OCI-LY3 (cell line): ENCODE measurements at regions not wholly inside any gene's neighbourhood (a gene's known extent, or its start where the extent isn't known, plus 50 kb on each side); places are given as distances from the start of the nearest gene placed in this dataset.

ENCODE experiments used
- H2AFZ ChIP-seq: fragments of 200-600, 300-600 bp; shearing (Covaris generic); 2 replicates; pipeline ENCODE4 v1.6.0; 2014; ENCODE audit warnings: antibody characterized with exemption, low read depth, low read length
- H3K27ac ChIP-seq: fragments of 200-600, 300-600 bp; sonication (generic); 2 replicates; pipeline ENCODE4 v1.5.1; 2014; ENCODE audit warnings: mild to moderate bottlenecking, low read length, moderate library complexity, mixed read lengths
- H3K27me3 ChIP-seq: fragments of 200-600, 300-600 bp; sonication (generic); 2 replicates; pipeline ENCODE4 v1.6.1; 2014; ENCODE audit warnings: low read depth, low read length, mixed read lengths
- H3K36me3 ChIP-seq: fragments of 200-600, 300-600 bp; sonication (generic); replicated peaks from 2 replicates; pipeline ENCODE3; 2014; ENCODE audit warnings: low read depth, low read length, mixed read lengths
- H3K4me1 ChIP-seq: fragments of 300-600, 200-600 bp; sonication (generic); 2 replicates; pipeline ENCODE4 v1.6.1; 2014; ENCODE audit warnings: low read length, mixed read lengths
- H3K4me2 ChIP-seq: fragments of 200-600, 300-600 bp; sonication (generic); 2 replicates; pipeline ENCODE4 v1.6.1; 2014; ENCODE audit warnings: low read length, mixed read lengths
- H3K4me3 ChIP-seq: fragments of 300-600, 200-600 bp; sonication (generic); 2 replicates; pipeline ENCODE4 v1.5.1; 2014; ENCODE audit warnings: antibody characterized with exemption, mild to moderate bottlenecking, low read length, moderate library complexity
- H3K79me2 ChIP-seq: fragments of 300-600, 200-600 bp; shearing (Covaris generic); 2 replicates; pipeline ENCODE4 v1.6.1; 2014; ENCODE audit warnings: mild to moderate bottlenecking, low read length, mixed read lengths
- H3K9ac ChIP-seq: fragments of 300-600, 200-600 bp; shearing (Covaris generic); 2 replicates; pipeline ENCODE4 v1.6.0; 2014; ENCODE audit warnings: mild to moderate bottlenecking, low read length, moderate library complexity
- H3K9me3 ChIP-seq: fragments of 200-600, 300-600 bp; shearing (Covaris generic); 2 replicates; pipeline ENCODE4 v1.6.1; 2014; ENCODE audit warnings: low read length, mixed read lengths; ENCODE audit not compliant: insufficient read depth
- H4K20me1 ChIP-seq: fragments of 200-600, 300-600 bp; sonication (generic); 2 replicates; pipeline ENCODE4 v1.6.1; 2016; ENCODE audit warnings: low read length, mixed read lengths; ENCODE audit not compliant: insufficient read depth
- EZH2phosphoT487 ChIP-seq: fragments of 200-600 bp; shearing (Covaris generic); IDR thresholded peaks from 2 replicates; pipeline ENCODE4 v1.6.1; 2018; ENCODE audit warnings: antibody characterized with exemption, mixed run types, low read depth
- TF ChIP-seq, protein P1 (sequence below): fragments of 200-600, 300-600 bp; sonication (generic); IDR thresholded peaks from 2 replicates; pipeline ENCODE4 v1.5.1; 2014; ENCODE audit warnings: antibody characterized with exemption, low read length, low read depth

DNA sequence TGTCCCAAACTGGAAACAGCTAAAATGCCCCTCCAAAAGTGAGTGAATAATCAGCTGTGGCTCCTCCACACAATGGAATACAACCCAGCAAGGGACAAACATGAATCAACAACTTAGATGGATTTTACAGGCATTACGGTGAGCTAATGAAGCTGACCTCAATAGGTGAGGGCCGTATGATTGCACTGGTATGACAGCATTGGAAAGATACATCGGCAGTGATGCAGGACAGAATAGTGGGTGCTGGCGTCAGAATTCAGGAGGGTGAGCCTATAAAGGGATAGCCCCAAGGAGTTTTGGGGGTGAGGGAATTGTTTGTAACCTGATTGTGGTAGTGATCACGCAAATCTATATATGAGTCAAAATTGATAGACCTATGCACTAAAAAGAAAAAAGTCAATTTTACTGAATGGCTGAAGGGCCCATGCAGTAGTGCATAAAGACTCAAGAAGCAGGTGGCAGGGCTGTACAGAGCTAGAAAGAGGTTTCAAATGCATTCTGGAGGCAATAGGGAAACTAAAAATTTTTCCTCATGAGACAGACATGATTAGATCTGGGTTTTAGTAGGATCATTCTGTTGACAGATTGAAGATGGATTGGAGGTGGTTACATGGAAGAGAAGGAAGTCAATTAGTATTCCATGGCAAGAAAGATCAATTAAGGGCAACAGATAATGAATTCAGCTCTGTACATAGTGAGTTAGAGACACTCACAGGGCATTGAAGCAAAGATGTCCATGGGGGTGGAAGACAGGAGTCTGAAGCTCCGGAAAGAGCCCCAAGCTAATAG is 90.8 kb downstream of the IRS2 start:
- TF ChIP-seq EZH2phosphoT487, result no peak
- TF ChIP-seq, protein P1, sequence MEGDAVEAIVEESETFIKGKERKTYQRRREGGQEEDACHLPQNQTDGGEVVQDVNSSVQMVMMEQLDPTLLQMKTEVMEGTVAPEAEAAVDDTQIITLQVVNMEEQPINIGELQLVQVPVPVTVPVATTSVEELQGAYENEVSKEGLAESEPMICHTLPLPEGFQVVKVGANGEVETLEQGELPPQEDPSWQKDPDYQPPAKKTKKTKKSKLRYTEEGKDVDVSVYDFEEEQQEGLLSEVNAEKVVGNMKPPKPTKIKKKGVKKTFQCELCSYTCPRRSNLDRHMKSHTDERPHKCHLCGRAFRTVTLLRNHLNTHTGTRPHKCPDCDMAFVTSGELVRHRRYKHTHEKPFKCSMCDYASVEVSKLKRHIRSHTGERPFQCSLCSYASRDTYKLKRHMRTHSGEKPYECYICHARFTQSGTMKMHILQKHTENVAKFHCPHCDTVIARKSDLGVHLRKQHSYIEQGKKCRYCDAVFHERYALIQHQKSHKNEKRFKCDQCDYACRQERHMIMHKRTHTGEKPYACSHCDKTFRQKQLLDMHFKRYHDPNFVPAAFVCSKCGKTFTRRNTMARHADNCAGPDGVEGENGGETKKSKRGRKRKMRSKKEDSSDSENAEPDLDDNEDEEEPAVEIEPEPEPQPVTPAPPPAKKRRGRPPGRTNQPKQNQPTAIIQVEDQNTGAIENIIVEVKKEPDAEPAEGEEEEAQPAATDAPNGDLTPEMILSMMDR, result no peak
- H3K27ac ChIP-seq, result no peak overlapping the region
- H3K36me3 ChIP-seq, result no peaks in the 10 kb centered on the region
- no peaks in the 10 kb centered on the region for H3K79me2 ChIP-seq
- no peaks in the 10 kb centered on the region for H3K27me3 ChIP-seq
- no peaks in the 10 kb centered on the region for H4K20me1 ChIP-seq
- H3K9ac ChIP-seq, result no peak overlapping the region
- H3K4me1 ChIP-seq, result no peaks in the 10 kb centered on the region
- no peaks in the 10 kb centered on the region for H3K9me3 ChIP-seq
- no peak overlapping the region for H2AFZ ChIP-seq
- H3K4me2 ChIP-seq, result no peak overlapping the region
- no peak overlapping the region for H3K4me3 ChIP-seq

DNA sequence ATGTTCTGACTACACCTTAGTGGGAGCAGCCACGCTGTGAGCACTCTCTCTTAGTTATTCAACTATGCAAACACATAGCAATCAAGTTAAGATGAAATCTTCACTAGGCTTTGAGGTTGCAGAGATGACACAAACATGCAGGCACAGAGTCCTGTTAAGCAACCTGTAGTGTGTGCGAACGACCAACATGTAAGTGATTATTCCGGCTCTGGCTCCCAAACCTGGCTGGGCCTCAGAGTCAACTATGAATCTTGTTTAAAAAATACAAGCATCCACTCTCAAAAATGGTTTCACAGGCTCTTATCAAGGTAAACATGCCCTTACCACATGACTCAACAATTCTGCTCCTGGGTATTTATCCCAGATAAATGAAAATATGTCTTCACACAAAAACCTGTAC is 91.4 kb downstream of the IRS2 start:
- Histone ChIP-seq H3K9ac (no peak overlapping the region), H3K27me3 (no peaks in the 10 kb centered on the region), H3K4me1 (no peaks in the 10 kb centered on the region), H2AFZ (no peak overlapping the region), H3K27ac (no peak overlapping the region), H3K9me3 (no peaks in the 10 kb centered on the region), H4K20me1 (no peaks in the 10 kb centered on the region), H3K79me2 (no peaks in the 10 kb centered on the region), H3K36me3 (no peaks in the 10 kb centered on the region), H3K4me2 (no peak overlapping the region), H3K4me3 (no peak overlapping the region)
- TF ChIP-seq, protein P1, result no peak
- no peak for TF ChIP-seq EZH2phosphoT487

DNA sequence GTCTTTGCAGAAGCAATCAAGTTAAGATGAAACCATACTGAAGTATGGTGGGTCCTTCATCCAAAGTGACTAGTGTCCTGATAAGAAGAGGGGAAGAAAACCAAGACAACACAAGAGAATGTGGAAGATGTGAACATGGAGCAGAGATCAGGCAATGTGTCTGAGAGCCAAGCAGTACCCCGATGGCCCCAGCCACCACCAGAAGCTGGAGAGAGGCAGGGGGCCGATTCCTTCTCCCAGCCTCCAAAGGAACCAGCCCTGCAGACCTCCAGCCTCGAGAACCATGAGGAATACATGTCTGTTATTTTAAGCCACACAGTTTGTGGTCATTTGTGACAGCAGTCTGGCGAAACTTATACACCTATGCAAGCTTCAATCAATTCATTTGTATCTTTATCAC is 93.2 kb downstream of the IRS2 start:
- Histone ChIP-seq H4K20me1 (no peaks in the 10 kb centered on the region), H3K9me3 (no peaks in the 10 kb centered on the region), H3K79me2 (no peaks in the 10 kb centered on the region), H3K9ac (no peak overlapping the region), H3K27me3 (no peaks in the 10 kb centered on the region), H3K4me2 (no peak overlapping the region), H3K4me3 (no peak overlapping the region), H3K4me1 (no peaks in the 10 kb centered on the region), H3K27ac (no peak overlapping the region), H2AFZ (peak overlapping the region; percentile 27; the same call in 1 of the 2 replicates), H3K36me3 (no peaks in the 10 kb centered on the region)
- no peak for TF ChIP-seq EZH2phosphoT487
- TF ChIP-seq, protein P1, result no peak

GRCh38 chr13:109691689-109692088 is 94.7 kb downstream of the IRS2 start:
- Histone ChIP-seq H3K36me3 (no peaks in the 10 kb centered on the region), H2AFZ (no peak overlapping the region), H3K4me3 (no peak overlapping the region), H3K4me2 (no peak overlapping the region), H3K79me2 (no peaks in the 10 kb centered on the region), H4K20me1 (no peaks in the 10 kb centered on the region), H3K27ac (no peak overlapping the region), H3K9me3 (no peaks in the 10 kb centered on the region), H3K27me3 (no peaks in the 10 kb centered on the region), H3K4me1 (no peaks in the 10 kb centered on the region), H3K9ac (no peak overlapping the region)
- no peak for TF ChIP-seq EZH2phosphoT487
- TF ChIP-seq, protein P1, result no peak
